GM18867 (cell line): ENCODE measurements at regions not wholly inside any gene's neighbourhood (a gene's known extent, or its start where the extent isn't known, plus 50 kb on each side); places are given as distances from the start of the nearest gene placed in this dataset.
A peak's percentile ranks its signal among the peaks of the same experiment; 100 is the strongest.

Experiments
- ATAC-seq: cut with Tn5 transposase; IDR thresholded peaks from one replicate; pipeline ENCODE4 v1.9.1; 2021; ENCODE audit warnings: mild to moderate bottlenecking, moderate library complexity; ENCODE audit not compliant: unreplicated experiment

DNA sequence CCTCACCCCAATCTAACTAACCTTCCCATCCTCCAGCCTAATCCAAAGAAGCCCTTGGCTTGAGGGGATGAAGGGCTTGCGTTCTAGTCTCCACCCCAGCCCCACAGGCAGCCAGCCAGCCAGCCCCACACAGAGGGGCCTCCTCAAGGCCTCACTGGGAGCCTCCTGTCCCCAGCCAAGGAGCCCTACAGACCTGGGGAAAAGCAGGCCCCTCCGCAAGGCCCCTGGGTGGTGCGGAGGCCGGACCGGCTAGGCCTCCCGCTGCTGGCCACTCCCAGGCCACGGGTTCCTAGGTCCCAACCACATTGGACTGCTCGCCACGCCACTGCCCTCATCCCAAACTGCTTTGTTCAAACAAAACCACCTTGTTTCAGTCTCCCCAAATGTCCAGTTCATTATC, 78.0 kb downstream of the ZIC5 start:
- no peak for ATAC-seq

DNA sequence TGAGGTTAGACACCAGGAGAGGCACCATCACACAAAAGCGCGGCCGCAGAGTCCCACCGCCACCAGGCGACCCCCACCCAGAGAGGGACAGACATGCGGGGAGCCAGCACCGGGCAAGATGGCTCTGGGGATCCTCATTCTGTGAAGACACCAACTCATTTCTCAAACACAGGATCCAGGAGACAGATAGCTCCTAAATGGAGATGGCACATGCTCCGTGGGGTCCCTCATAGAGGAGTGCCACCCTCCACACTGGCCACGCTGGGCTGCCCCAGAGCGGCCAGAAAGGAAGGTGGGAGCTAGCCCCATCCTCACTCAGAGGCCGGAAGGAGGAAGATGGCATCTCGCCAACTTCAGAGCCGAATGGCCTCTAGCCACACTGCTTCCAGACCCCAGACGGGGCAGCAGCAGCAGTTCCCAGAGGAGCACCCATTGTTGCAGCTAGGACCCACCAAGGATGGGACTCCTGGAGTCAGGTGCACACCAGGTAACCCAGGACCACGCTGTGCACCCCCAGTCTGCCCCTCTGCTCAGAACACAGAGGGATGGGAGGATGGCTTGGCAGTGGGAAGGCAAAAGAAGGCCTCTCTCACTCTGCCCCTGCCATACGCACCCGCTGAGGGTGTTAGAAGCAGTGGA, 78.6 kb downstream of the ZIC5 start:
- no peak for ATAC-seq

DNA sequence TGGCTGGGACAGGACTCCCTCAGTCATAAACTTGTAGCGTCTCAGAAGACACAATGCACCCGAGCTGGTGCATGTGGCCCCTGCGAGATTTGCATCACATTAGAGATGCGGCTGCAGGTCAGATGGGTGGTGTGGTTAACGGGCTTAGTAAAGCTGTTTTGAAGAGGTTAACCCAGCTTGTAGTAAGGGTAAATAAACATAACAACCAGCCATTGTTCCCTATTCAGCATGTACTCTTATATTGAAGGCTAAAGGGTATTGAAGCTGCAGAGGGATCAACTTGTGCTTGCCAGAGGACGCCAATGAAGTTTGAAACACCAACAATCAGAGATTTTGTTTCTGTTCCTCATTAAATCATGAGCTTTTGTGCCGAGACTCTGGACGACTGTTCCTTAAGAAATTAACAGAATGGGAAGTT, 79.4 kb downstream of the ZIC5 start:
- no peak for ATAC-seq

DNA sequence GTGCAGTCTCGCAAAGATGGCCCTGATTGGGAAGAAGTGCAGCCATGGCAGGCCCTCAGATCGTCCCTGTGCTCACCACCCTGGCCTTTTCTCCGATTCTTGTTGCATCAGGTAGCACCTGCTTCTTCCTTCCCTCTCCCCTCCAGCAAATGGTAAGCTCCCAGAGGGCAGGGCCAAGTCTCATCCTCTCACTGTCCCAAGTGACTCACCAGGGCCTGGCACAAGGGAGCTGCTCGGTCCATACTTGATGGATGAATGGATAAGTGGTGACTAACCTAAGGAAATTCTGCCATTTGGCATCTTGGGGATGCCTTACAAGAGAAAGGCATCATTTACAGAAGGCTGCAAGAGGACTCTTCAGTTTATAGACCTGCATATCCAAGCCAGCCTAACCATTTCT, 84.9 kb downstream of the ZIC5 start:
- ATAC-seq = no peak

DNA sequence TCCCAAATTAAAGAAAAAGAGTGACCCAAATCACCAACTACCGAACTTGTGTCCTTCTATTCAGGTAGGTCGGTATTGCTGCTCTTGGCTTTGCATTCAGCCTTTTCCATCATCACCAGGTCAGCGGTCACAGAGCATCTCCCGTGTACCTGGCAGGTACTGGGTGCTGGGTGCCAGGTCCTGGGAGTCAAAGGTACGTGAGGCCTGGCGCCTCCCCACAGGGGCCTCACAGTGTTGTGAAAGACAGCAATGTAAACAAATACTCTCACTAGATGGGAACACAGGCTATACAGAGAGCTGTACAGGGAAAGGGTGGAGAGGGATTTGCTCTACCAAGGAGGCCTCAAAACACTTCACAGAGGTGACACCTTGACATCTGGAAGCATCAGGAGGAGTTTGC, 86.7 kb downstream of the ZIC5 start:
- no peak for ATAC-seq

DNA sequence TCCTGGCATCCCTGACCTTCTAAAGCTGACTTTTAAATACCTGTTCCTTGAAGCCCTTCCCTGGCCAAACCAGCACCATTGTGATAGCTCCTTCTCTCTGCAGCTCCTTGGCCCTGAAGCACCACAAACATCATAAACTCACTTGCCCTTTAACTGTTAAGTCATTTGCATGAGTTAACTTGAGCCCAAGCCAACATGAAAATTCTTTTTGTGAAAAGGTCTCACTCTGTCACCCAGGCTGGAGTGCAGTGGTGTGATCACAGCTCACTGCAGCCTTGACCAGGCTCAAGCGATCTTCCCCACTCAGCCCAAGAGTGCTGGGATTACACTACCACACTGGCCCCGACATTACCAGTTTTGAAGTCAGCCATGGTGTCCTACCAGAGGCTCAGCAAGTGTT, 87.8 kb downstream of the ZIC5 start:
- ATAC-seq = peak; percentile 70

DNA sequence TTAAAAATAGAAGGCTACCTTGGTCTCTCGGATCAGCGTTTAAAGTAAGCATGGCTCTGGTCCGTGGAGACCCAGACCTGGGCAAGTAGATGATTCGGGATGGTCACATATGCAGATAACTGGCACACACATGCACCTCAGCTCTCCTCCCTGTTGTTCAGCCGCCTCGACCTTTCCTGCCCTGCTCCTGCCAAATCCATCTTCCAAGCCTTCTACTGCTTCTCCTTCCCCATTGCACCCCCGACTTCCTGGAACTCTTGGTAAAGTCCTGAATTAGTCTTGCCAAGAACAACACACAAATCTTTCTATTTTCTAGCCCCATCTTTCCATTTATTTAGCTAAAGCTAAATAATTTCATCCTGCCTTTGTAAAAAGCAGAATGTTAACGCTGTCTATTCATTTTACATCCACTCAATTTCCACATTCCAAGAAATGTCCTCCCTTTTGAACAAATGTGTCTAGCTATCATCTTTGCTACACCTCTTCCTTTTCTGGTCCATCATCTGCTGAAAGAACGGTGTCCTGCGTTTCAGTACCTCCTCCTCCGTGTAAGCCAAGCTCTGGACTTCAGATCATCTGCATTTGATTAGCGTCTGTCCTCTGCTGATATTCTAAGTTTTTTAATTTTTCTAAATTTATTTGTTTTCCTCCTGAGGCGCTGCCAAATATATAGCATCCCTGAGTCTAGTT, 92.5 kb downstream of the ZIC5 start:
- no peak for ATAC-seq

DNA sequence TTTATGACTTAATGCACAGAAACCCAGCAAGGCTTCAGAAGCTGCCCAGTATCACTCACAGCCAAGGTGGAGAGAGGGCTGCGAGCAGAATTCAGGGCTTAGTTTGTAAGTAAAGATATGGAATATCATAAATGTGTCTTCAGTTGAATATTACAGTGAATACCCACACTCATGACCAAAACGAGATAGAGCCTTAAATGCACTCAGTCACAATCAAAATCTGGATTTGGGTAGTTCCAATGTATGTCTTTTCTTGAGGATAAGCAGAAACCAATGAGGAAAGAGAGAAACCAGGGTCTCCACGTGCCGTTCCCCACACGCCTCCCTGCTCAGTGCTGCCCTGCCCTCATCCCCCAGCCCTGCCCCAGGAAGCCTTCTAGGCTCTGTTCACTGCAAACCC, 94.9 kb downstream of the ZIC5 start:
- no peak for ATAC-seq

DNA sequence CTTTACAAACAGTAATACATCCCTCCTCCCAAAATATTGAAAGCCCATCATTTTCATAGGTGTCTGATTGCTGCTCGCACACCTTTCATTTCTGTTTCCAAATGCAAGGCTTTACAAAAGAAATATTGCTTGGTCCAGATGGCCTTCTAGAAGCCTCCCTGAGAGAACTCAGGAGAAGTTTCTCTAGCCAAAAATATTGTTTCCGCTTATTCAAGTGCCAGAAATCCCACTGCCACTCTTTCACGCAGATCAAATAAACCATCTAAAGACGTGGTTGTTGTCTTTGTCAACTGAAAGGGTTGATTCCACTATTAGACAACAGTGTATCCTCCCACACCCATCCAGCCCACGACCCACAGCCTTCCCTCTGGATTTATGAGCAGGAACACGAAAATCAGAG, 96.2 kb downstream of the ZIC5 start:
- no peak for ATAC-seq

DNA sequence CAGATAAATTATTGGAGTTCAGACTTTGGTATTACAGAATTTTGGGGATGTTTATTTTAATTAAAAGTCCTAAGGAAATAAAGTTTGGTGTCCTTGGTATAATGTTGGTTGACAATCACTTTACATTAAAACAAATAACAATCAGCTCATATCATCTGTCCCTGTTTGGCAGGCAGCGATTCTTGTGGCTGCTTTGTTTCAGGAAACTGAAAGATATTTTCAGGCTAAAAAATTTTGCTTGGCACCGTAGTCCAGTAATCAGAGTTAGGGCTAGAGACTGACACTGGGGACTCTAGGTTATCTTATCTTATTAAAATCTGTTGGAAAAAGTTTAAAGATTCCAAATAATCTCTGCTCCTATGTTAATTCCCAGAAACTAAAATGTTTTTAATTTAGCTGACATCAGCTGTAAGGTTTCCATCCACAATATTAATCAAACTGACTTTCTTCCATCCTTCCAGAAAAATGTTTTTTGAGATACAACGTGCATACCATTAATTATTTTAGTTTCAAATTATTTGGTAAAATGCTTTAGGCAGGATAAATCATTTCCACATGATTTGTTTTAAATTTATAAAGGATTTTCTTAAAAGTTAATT, 97.6 kb downstream of the ZIC5 start:
- no peak for ATAC-seq

DNA sequence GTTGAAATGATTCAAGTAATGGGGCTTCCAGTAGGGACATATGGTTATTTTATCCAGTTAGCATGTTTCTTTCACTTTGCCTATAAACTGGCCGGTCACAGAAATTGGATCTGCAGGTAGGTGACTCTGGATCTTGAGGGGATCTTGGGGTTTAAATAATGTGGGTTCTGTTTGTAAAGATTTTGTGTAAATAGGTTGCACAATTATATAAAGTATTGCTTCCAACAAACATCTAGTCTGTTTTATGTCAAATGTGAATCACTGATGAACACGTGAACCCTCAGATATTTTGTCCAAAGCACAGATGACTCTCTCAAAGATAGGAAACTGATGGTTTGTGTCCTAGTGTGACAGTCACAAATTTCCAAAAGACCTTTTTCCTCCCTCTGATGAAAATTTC, 98.4 kb downstream of the ZIC5 start:
- no peak for ATAC-seq

DNA sequence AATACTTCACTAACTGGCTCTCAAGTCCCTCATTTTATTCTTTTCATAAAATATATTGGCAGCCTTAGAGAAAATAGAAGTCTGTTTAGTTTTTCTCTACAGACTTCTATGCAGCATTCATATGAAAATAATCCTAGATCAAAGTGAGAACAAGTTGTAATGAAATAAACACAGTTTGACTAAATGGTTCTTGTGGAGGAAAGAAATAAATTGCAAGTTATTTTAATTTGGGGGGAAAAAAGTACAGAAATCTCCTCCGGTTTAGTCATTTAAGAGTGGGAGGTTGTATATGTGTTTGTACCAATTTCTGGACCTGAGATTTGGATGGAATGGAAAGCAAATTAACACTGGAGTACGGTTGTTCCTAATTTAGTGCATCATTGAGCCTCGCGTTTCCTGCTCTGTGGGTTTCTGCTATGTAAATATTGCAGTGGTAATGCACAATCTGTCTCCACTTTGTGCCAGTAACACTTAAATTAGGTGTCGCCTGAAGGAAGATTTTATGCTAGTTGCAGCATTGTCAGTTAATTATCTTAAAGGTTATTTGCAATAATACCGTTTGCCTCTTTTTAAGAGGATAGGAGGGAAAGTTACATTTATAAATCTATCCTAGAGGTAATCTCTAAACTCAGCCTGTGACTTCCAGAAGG, 100.2 kb downstream of the ZIC5 start:
- ATAC-seq = no peak

DNA sequence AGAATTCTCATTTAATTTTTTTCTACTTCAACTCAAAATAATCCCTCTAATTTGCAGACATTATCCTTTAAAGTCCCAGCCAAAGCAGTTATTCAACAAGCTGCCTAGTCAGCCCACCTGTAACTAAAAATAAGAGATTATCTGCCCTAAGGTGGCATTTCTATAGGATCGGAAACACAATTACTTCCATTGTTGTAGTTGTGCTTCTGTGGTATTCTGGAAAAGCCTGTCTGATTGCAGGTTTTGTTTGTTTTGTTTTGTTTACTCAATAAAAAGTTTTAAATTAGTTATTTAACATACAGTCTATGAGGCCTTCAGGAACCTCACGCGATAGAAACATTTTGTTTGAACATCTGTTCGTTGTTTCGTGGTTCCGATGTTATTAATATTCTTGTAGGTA, 101.0 kb downstream of the ZIC5 start:
- ATAC-seq = no peak

DNA sequence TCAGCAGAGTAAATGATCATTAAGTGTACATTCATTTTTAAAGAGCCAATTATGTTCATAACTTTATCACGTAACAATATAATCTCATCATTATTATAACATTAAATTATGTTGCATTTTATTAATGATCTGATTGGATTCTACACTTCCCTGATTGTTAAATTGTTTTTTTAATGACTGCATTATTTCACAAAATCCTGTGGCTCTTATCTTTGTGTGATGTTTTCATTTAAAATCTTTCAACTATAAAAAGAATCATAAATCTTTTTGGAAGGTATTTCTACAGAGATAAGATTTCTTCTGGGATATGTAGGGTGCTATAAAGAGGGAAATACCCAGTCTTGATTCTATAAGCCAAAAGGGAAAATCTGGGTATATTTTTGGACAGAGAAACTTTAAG, 101.7 kb downstream of the ZIC5 start:
- no peak for ATAC-seq

DNA sequence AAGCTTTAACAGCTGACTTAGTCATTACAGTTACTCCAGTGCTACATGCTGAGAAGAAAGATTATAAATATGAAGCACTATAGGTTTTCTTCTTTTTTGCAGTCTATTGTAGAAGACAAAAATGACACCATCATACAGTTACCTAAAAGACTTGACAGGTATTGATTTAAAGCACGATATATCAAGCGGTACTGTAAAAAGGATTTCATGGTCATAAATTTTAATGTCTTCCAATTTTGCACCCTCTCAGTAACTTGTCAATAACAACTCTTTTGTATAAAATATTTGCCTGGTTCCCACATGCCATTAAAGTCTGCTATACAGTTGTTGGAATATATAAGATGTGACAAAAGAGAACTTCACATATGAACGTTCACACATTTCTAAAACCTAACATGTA, 102.8 kb downstream of the ZIC5 start:
- ATAC-seq = no peak

DNA sequence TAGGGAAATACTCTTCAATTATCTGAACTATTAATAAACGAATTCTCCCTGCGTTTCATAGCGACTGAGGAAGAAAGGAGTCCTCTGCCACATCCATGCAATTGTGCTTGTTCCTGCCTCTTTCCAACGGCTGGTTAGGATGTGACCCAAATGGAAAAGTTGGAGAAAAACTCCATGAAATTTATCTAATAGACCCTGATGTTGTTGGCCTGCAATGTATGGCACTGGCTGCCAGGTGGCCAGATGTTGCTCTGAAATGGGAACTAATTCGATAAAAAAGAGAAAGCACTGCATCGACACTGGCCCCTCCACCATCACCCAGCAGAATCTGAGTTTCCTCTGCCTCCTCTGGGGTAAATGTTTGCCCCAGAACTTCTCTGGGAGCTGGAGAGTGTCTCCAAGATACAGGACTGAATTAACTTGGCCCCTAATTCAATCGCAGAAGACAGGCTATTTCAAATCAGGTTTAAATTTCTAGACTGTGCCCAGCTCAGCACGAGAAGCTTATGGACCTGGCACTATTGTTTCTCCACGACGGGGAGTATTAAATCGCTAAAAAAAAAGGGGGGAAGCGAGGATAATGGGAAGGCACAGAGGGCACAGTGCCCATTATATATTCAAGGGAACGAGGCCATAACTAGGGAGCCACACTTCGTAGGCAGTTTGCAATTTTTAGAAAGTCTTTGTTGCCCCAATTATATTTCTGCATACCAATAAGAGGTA, 103.9 kb downstream of the ZIC5 start:
- no peak for ATAC-seq

DNA sequence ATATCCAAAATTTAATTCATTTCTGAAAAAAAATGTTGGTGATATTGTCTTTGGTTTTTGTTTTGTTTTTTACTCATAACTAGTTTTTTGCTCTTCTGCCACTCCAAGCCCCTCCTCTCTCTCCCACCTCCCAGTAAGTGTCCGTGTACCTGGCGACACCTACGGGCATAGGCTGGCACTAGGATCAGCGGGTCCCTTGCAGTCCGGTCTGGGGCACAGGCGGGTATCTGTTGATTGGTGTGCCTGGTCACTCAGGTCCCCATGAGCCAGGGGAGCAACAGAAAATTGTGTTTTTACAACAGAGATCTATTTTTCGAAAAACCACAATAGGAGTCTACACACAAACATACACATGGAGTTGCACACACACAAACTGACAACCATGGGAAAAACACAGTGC, 104.8 kb downstream of the ZIC5 start:
- ATAC-seq = no peak

DNA sequence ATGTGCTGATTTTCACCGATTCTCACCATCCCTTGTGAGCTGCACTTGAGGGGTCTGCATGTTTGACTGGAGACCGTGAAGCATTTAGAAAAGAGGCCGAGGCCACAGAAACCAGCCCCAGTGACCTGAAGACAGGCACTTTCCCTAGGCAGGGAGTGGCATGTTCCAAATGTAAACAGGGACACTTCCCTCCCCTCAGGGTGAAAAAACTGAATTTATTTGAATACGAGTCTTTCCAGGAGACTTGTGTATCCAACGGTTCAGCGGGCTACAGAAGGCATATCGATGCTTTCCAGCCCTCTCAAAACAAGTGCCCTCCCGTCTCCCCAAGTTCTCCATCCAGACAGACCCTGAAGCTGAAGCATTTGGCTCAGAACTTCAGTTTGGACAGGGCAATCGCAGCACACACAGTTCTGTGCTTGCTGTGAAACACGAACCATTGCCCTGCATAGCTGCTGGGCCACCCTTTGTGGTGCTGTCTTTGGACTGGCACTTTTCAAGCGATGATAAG, 106.1 kb downstream of the ZIC5 start:
- no peak for ATAC-seq

DNA sequence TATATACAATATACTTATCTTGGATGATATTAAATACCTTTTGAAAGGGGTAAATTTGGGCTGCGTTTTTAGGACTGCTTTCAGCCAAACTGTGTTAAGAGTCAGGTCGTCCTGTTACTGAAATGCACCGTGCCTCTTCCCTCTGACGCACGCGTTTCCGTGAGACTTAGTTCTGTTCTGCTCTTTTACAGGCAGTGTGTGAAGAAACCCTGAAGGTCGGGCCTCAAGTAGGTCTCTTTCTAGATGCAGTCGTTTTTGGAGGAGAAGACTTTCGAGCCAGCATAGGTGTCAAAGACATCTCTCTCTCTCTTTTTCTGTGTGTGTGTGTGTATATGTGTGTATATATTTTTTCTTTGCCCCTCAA, 107.0 kb downstream of the ZIC5 start:
- ATAC-seq = no peak

DNA sequence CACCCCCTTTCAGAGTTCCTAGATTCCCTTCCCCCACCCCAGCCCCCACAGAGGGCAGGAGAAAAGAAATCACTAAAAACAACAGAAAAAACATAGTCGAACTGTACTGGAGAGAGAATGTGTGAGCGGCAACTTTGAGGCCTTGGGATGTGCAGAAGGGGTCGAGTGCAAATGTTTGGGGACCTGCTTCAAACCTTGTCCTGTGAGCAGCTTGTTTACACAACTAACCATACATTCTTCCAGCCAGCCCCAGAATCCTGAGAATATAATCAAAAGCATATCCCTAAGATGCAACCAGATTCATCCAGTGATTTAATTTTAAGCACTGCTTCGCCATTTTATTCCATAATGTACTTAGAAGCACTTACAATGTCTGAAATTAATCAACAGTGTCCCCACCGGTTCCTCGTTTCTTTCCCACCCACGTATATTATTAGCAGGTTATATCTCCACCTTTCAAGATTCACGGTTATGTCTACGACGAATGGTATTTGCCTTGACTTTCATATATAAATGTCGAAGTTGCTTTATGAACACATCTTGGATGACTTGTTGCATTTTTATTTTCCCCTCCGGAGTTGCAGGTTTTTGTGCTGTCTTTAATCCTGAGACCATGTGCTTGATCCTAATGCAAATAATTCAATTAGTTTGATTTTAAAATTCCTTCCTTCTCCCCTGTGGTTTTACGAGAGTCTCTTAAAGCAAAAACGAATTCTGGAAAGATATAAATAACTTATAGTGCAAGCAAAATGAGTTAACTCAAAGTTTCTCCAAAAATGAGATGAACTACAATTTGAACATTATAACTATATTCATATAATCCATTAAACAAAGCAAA, 107.6 kb downstream of the ZIC5 start:
- no peak for ATAC-seq
